SH-SY5Y (cell line): ENCODE measurements at regions not wholly inside any gene's neighbourhood (a gene's known extent, or its start where the extent isn't known, plus 50 kb on each side); places are given as distances from the start of the nearest gene placed in this dataset.

Source experiments
- GATA2 ChIP-seq: IDR thresholded peaks from 2 replicates; pipeline ENCODE4 v1.6.1; 2011; ENCODE audit warnings: mild to moderate bottlenecking, low read depth, low read length
- GATA3 ChIP-seq: IDR thresholded peaks from 2 replicates; pipeline ENCODE4 v1.6.1; 2011; ENCODE audit warnings: low read depth, mild to moderate bottlenecking, low read length, moderate library complexity

GRCh38 chr11:129696309-129696989, 119.2 kb upstream of the TMEM45B start:
- TF ChIP-seq GATA2, result no peak

GRCh38 chr11:129698212-129698611, 117.4 kb upstream of the TMEM45B start:
- TF ChIP-seq GATA3, result no peak
- no peak for TF ChIP-seq GATA2

- TF ChIP-seq GATA2 (no peak), GATA3 (no peak)
These were observed 115.8 kb upstream of the TMEM45B start for GRCh38 chr11:129699711-129700304.

GRCh38 chr11:129700701-129701100, 114.9 kb upstream of the TMEM45B start:
- TF ChIP-seq GATA2, result no peak
- TF ChIP-seq GATA3, result no peak

- no peak for TF ChIP-seq GATA3
- no peak for TF ChIP-seq GATA2
These were observed 113.9 kb upstream of the TMEM45B start for GRCh38 chr11:129701706-129702105.

- TF ChIP-seq GATA2, result no peak
- no peak for TF ChIP-seq GATA3
These were observed 112.9 kb upstream of the TMEM45B start for GRCh38 chr11:129702410-129703398.

- peak; percentile 34; the same call in 1 of the 2 replicates for TF ChIP-seq GATA2
- no peak for TF ChIP-seq GATA3
These were observed 111.8 kb upstream of the TMEM45B start for GRCh38 chr11:129703846-129704245.

- TF ChIP-seq GATA2, result no peak
- no peak for TF ChIP-seq GATA3
These were observed 110.8 kb upstream of the TMEM45B start for GRCh38 chr11:129704831-129705230.

- TF ChIP-seq GATA3 (no peak), GATA2 (no peak)
These were observed 110.3 kb upstream of the TMEM45B start for GRCh38 chr11:129705341-129705740.

GRCh38 chr11:129705933-129706332, 109.7 kb upstream of the TMEM45B start:
- no peak for TF ChIP-seq GATA3
- TF ChIP-seq GATA2, result no peak

- TF ChIP-seq GATA3 (no peak), GATA2 (no peak)
These were observed 105.7 kb upstream of the TMEM45B start for GRCh38 chr11:129709801-129710398.

- TF ChIP-seq GATA3 (no peak), GATA2 (no peak)
These were observed 105.2 kb upstream of the TMEM45B start for GRCh38 chr11:129710423-129710822.

- no peak for TF ChIP-seq GATA3
- no peak for TF ChIP-seq GATA2
These were observed 103.9 kb upstream of the TMEM45B start for GRCh38 chr11:129711760-129712159.

- TF ChIP-seq GATA2 (no peak), GATA3 (no peak)
These were observed 96.6 kb upstream of the TMEM45B start for GRCh38 chr11:129719037-129719436.
